HG03135 (cell line): ENCODE measurements at regions not wholly inside any gene's neighbourhood (a gene's known extent, or its start where the extent isn't known, plus 50 kb on each side); places are given as distances from the start of the nearest gene placed in this dataset.
"Not testable (repeated sequence)": the region's sequence is repeated elsewhere in the genome, so short reads cannot be mapped to it uniquely, and the experiment has no call there.

Source experiments
- ATAC-seq: cut with Tn5 transposase; IDR thresholded peaks from one replicate; pipeline ENCODE4 v1.9.1; 2021; ENCODE audit warnings: mild to moderate bottlenecking, moderate library complexity; ENCODE audit not compliant: unreplicated experiment

- not testable (repeated sequence) for ATAC-seq
Observed at GRCh38 chr9:41839786-41840185, 289.4 kb downstream of the CNTNAP3B start.

- not testable (repeated sequence) for ATAC-seq
Observed at GRCh38 chr9:41838953-41839352, 290.3 kb downstream of the CNTNAP3B start.

DNA sequence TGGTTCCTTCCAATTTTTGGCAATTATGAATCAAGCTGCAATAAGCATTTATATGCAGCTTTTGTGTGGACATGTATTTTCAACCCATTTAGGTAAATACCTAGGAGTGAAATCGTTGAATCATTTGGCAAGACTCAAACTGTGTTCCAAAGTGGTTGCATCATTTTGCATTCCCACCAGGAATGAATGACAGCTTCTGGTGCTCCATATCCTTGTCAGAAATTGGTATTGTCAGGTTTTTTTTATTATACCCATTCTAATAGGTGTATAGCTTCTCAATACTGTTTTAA, 290.7 kb downstream of the CNTNAP3B start:
- ATAC-seq, result not testable (repeated sequence)

DNA sequence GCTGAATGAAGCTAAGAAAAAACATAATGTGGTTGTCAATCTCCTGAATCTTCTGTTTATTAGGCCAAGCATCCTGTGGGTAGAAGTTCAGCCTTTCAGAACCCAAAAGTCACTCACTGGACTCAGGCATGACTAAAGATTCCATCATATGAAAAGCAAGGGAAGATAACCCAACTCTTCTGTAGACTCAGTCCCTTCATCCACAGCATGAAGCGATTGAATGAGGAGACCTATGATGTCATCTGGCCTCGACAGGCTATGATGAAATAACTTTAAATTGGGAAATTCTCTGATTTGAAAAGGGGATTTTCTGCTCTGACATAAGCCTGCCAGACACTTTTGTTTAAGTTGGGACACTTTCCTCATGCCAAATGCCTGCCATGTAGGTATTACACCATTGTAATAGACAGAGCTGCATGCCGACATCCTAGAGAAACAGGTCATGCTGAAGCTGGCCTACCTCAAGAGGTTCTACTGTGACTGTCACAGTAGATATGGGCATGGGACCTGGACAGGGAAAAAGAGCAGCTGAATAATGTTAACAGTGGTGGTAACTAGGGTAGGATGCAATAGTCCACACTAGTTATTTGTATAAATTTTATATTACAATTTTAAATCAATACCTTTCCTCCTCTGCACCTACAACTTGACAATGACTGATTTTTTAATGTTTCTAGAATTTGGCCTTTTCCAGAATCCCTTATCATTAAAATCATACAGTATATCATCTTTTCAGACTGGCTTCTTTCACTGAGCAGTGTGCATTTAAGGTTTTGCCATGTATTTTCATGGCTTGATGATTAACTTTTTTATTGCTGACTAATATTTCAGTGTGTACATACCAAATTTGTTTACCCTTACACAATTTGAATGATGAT, 291.3 kb downstream of the CNTNAP3B start:
- ATAC-seq, result not testable (repeated sequence)

DNA sequence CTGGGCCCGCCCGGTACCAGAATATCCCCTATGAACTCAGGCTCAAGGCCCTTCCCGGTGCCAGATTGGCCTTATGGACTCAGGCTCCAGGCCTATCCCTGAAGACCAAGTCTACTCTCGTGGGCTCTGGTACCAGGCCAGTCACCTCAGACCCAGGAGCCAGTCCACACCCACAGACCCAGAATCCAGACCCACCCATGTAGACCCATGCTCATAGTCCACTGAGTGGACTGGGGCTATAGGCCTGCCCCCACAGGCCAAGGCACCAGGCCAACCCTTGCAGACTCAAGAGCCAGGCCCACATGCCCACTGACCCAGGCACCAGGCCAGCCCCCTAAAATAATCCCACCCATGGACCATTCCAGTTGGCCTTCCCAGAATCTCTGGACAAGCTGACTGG, 296.1 kb downstream of the CNTNAP3B start:
- not testable (repeated sequence) for ATAC-seq

DNA sequence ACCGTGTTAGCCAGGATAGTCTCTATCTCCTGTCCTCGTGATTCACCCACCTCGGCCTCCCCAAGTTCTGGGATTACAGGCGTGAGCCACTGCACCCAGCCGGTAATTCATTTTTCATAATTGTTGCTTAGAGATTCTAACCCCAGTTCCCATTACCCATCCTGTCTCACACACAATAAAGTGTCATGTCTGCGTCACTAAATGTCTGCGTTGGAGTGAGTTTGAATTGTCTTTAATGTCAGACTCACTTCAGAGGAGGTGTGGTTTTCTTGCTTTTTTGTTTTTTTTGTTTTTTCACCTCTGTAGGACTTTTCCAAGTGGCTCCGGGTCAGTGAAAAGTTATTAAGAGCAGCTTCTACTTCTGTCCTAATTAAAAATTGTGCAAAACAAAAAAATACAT, 304.5 kb downstream of the CNTNAP3B start:
- not testable (repeated sequence) for ATAC-seq

- not testable (repeated sequence) for ATAC-seq
Observed at GRCh38 chr9:41802706-41803105, 326.5 kb downstream of the CNTNAP3B start.

GRCh38 chr9:41798684-41799083, 330.5 kb downstream of the CNTNAP3B start:
- not testable (repeated sequence) for ATAC-seq

DNA sequence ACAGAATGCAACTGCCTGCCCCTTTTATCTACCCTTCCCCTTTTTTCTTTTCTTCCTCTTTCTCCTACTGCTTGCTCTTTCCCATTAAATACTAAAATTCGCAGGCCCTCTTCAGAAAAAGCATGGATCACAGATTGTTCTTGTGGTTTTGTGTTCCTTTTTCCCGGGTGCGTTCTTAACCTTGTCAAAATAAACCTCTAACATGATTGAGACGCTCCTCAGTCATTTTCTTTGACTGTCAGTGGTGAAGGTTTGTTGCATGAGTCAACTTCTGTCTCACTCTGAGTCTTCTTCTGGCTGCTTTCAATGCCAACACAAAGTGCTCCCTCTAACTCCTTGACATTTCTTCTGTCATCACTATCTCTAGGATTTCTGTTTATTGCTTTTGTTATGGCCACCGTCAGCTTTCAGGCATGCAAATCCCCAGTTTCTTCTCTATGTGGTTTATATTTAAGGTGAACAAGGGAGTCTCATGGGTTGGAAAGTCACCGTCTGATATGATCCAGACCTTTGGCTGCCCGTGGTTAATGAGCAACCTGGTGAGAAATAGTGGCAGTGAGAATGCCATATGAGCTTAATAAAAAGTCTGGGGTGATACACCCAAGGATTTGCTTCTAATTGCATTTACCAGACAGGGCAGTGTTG, 338.4 kb downstream of the CNTNAP3B start:
- not testable (repeated sequence) for ATAC-seq

GRCh38 chr9:41790007-41790406, 339.2 kb downstream of the CNTNAP3B start:
- not testable (repeated sequence) for ATAC-seq

DNA sequence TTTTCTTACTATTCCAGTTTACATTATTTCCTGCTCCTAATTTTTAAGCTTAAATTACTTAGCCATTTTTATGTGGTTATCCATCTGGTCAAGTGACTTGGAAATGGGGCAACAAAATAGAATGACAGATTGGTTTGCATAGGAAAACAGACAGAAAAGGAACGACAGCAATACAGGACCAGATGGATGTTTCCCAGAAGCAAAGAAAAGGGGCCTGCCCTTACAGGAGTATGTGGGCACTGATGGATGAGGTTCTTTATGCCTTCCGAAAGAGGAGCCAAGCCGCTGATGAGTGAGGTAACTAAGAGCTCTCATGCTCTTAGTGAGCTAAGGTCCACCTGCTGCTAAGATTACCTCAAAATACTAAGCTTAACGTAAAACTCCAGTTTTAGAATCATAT, 339.8 kb downstream of the CNTNAP3B start:
- not testable (repeated sequence) for ATAC-seq

DNA sequence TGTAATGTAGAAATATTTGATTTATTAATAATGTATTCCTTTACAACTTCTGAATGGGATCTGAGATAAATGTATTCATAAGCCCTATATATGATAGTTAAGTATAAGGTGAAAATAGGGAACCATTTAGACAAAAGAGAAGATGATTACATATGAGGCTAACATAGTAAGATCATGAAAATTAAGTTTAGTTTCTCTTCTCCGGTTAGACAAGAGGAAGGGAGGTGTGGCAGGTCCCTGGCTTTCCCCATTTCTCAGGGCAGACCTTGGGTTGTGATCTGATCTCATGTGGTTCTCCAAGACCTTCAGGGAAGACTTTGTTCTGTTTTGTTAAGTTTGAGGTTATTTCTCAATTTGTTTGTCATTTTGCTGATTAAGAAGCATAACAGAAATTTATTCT, 341.3 kb downstream of the CNTNAP3B start:
- not testable (repeated sequence) for ATAC-seq

GRCh38 chr9:41787270-41787669, 342.0 kb downstream of the CNTNAP3B start:
- ATAC-seq, result not testable (repeated sequence)

- not testable (repeated sequence) for ATAC-seq
Observed at GRCh38 chr9:41784006-41784405, 345.2 kb downstream of the CNTNAP3B start.

- ATAC-seq, result not testable (repeated sequence)
Observed at GRCh38 chr9:41783070-41783810, 346.0 kb downstream of the CNTNAP3B start.

GRCh38 chr9:41781899-41782298, 347.3 kb downstream of the CNTNAP3B start:
- not testable (repeated sequence) for ATAC-seq

DNA sequence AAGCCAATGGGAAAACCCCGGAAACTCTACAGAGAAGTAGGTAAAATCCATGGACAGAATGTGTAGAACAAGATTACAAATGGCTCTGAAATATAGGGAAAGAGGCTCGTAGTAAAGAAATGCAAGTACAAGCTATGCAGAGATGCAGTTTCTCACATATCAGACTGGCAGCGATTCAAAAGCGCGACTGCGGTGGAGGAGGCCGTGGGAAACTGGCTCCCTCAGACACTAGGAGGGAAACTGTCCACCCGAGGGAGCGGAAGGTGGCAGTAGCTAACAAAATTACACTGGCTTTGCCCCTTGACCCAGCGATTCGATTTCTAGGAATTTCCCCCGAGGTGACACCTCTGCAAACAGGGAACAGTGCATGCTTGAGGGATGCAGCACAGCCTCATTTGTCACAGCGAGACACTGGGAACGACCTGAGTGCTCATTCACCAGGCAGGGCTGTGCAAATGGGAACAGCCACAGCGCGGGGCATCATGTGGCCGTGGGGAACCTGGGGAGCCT, 349.3 kb downstream of the CNTNAP3B start:
- ATAC-seq, result not testable (repeated sequence)

DNA sequence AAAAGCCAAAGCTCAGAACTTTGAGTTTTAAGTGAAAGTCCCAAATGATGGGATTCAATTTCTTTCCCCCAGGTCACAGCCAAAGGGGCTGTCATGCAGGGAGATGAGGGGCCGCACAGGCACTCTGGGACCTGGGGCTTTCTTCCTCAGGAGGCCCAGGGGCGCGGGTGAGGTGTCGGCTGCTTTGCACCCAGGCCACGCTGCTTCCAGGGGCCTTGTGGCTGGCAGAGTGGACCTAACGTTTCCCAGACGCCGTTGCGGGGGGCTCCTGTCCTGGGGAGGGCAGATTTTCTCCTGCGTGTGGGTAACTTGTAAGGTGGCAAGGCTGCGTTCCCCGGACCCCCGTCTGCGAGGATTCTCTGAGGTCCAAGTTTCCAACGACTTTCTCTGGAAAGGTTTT, 350.0 kb downstream of the CNTNAP3B start:
- not testable (repeated sequence) for ATAC-seq

GRCh38 chr9:41778535-41779071, 350.6 kb downstream of the CNTNAP3B start:
- not testable (repeated sequence) for ATAC-seq

- ATAC-seq, result not testable (repeated sequence)
Observed at GRCh38 chr9:41777536-41777935, 351.7 kb downstream of the CNTNAP3B start.

GRCh38 chr9:41772541-41772940, 356.7 kb downstream of the CNTNAP3B start:
- not testable (repeated sequence) for ATAC-seq
